Erythroblast (primary cell): ENCODE measurements at regions not wholly inside any gene's neighbourhood (a gene's known extent, or its start where the extent isn't known, plus 50 kb on each side); places are given as distances from the start of the nearest gene placed in this dataset.

Experiments
- GATA1 ChIP-seq: IDR thresholded peaks from 2 replicates; pipeline ENCODE4 v1.6.1; 2011; ENCODE audit warnings: low read depth, mild to moderate bottlenecking, control low read depth, low read length, moderate library complexity
- POLR2A ChIP-seq: IDR thresholded peaks from 2 replicates; pipeline ENCODE4 v1.6.1; 2011; ENCODE audit warnings: mild to moderate bottlenecking, low read length

DNA sequence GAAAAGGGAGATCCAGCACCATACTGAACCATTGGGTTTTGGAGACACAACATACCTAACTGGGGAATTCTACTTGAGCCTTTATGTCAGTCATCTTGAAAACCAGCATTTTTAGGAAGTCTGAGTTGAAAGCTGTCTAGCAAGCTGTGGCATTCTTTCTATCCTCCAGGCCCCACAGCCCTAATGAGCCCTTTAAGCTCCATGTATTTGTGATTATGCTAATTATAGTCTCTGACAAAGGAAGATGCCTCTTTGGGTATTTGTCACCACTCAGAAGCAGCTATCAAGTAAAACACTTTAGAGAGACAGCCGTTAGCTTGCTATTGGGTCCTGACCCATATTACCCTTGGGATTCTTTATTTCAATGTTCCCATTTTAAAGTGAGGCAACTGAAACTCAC lies 159.5 kb upstream of the MANEA start:
- TF ChIP-seq POLR2A = no peak
- no peak for TF ChIP-seq GATA1
